ENCODE measurements at regions not wholly inside any gene's neighbourhood (a gene's known extent, or its start where the extent isn't known, plus 50 kb on each side); places are given as distances from the start of the nearest gene placed in this dataset.

DNA sequence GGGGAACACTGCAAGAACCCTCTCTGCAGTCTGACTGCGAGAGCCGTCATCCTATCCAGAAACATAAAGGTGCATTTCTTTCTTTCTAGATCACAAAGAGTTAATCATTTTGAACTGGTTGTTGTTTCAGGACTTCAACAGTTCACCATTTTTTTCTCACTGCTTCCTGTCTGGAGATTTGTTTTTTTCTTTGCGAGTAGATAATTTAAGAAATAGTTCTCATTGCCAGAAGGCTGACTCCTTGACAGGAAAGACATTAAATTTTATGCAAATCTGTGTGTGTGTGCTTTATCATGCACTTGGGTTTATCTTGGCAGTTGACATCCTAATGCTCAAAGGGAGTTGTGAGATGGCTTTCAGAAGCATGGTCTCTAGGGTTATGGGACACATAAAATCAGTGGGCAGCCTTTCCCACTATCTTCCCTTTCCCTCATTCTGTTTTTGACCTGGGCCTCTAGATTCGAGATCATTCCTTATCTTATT is 123.5 kb upstream of the TBL1XR1 start:
- TF ChIP-seq, protein P1, sequence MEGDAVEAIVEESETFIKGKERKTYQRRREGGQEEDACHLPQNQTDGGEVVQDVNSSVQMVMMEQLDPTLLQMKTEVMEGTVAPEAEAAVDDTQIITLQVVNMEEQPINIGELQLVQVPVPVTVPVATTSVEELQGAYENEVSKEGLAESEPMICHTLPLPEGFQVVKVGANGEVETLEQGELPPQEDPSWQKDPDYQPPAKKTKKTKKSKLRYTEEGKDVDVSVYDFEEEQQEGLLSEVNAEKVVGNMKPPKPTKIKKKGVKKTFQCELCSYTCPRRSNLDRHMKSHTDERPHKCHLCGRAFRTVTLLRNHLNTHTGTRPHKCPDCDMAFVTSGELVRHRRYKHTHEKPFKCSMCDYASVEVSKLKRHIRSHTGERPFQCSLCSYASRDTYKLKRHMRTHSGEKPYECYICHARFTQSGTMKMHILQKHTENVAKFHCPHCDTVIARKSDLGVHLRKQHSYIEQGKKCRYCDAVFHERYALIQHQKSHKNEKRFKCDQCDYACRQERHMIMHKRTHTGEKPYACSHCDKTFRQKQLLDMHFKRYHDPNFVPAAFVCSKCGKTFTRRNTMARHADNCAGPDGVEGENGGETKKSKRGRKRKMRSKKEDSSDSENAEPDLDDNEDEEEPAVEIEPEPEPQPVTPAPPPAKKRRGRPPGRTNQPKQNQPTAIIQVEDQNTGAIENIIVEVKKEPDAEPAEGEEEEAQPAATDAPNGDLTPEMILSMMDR (conservative IDR thresholded peaks at IDR 0.05), result no peak
- TF ChIP-seq ZFX (IDR thresholded peaks at IDR 0.05), result no peak

Data from C4-2B (cell line).